DOHH2 (cell line): ENCODE measurements at regions not wholly inside any gene's neighbourhood (a gene's known extent, or its start where the extent isn't known, plus 50 kb on each side); places are given as distances from the start of the nearest gene placed in this dataset.

ENCODE experiments used
- H3F3A ChIP-seq: fragments of 200-600 bp; sonication (generic), shearing (Covaris generic); 2 replicates; pipeline ENCODE4 v1.6.0; 2016; ENCODE audit warnings: antibody characterized with exemption, mild to moderate bottlenecking; ENCODE audit not compliant: control insufficient read depth, insufficient read depth
- H3K27ac ChIP-seq: fragments of 200-600 bp; sonication (generic); 2 replicates; pipeline ENCODE4 v1.5.1; 2014; ENCODE audit warnings: low read depth, mild to moderate bottlenecking, low read length, moderate library complexity
- H3K27me3 ChIP-seq: fragments of 200-600 bp; sonication (generic); 2 replicates; pipeline ENCODE4 v1.6.1; 2014; ENCODE audit warnings: mild to moderate bottlenecking, low read length, mixed read lengths; ENCODE audit not compliant: control insufficient read depth
- H3K36me3 ChIP-seq: fragments of 200-600 bp; sonication (generic); 2 replicates; pipeline ENCODE4 v1.6.1; 2014; ENCODE audit warnings: mild to moderate bottlenecking, low read length, moderate library complexity, mixed read lengths; ENCODE audit not compliant: control insufficient read depth
- H3K4me1 ChIP-seq: fragments of 200-600 bp; sonication (generic); 2 replicates; pipeline ENCODE4 v1.6.1; 2014; ENCODE audit warnings: mild to moderate bottlenecking, low read length, mixed read lengths; ENCODE audit not compliant: control insufficient read depth
- H3K4me2 ChIP-seq: fragments of 200-600 bp; sonication (generic); 2 replicates; pipeline ENCODE4 v1.6.0; 2014; ENCODE audit warnings: mild to moderate bottlenecking, low read length, moderate library complexity
- H3K4me3 ChIP-seq: fragments of 200-600 bp; sonication (generic); 2 replicates; pipeline ENCODE4 v1.5.1; 2014; ENCODE audit warnings: mild to moderate bottlenecking, low read length, mixed read lengths
- H3K79me2 ChIP-seq: fragments of 200-600 bp; sonication (generic); 2 replicates; pipeline ENCODE4 v1.6.1; 2014; ENCODE audit warnings: mild to moderate bottlenecking, low read length, mixed read lengths; ENCODE audit not compliant: control insufficient read depth
- H3K9me2 ChIP-seq: fragments of 200-600 bp; sonication (generic); replicated peaks from 2 replicates; pipeline ENCODE4 v1.6.1; 2014; ENCODE audit warnings: mild to moderate bottlenecking, low read length, mixed read lengths; ENCODE audit not compliant: control insufficient read depth
- H3K9me3 ChIP-seq: fragments of 200-600 bp; sonication (generic); 2 replicates; pipeline ENCODE4 v1.6.1; 2014; ENCODE audit warnings: antibody characterized with exemption, low read length, mixed read lengths; ENCODE audit not compliant: control insufficient read depth, insufficient read depth
- H4K20me1 ChIP-seq: fragments of 200-600 bp; sonication (generic); 2 replicates; pipeline ENCODE4 v1.6.0; 2014; ENCODE audit warnings: low read depth, mild to moderate bottlenecking, antibody characterized with exemption, low read length, moderate library complexity; ENCODE audit not compliant: control insufficient read depth, insufficient read depth
- EZH2phosphoT487 ChIP-seq: fragments of 200-600 bp; sonication (generic); IDR thresholded peaks from 2 replicates; pipeline ENCODE4 v1.6.1; 2017; ENCODE audit warnings: borderline replicate concordance, mild to moderate bottlenecking, antibody characterized with exemption, low read length, moderate library complexity, mixed read lengths
- TF ChIP-seq, protein P1 (sequence below): fragments of 200-600 bp; sonication (generic); IDR thresholded peaks from one replicate; pipeline ENCODE4 v1.5.1; 2014; ENCODE audit warnings: antibody characterized with exemption, mild to moderate bottlenecking, low read depth, low read length; ENCODE audit not compliant: poor library complexity, severe bottlenecking

GRCh38 chr5:3658929-3659328, 63.3 kb downstream of the IRX1 start:
- TF ChIP-seq, protein P1, sequence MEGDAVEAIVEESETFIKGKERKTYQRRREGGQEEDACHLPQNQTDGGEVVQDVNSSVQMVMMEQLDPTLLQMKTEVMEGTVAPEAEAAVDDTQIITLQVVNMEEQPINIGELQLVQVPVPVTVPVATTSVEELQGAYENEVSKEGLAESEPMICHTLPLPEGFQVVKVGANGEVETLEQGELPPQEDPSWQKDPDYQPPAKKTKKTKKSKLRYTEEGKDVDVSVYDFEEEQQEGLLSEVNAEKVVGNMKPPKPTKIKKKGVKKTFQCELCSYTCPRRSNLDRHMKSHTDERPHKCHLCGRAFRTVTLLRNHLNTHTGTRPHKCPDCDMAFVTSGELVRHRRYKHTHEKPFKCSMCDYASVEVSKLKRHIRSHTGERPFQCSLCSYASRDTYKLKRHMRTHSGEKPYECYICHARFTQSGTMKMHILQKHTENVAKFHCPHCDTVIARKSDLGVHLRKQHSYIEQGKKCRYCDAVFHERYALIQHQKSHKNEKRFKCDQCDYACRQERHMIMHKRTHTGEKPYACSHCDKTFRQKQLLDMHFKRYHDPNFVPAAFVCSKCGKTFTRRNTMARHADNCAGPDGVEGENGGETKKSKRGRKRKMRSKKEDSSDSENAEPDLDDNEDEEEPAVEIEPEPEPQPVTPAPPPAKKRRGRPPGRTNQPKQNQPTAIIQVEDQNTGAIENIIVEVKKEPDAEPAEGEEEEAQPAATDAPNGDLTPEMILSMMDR, result no peak
- TF ChIP-seq EZH2phosphoT487, result no peak
- Histone ChIP-seq H3K36me3 (no peaks in the 10 kb centered on the region), H3K9me2 (no peaks in the 10 kb centered on the region), H3K27ac (no peak overlapping the region), H3K27me3 (no peaks in the 10 kb centered on the region), H3F3A (no peaks in the 10 kb centered on the region), H4K20me1 (no peaks in the 10 kb centered on the region), H3K4me2 (no peak overlapping the region), H3K4me3 (no peak overlapping the region), H3K9me3 (peaks cover 8% of the 10 kb centered on the region; the same call in 1 of the 2 replicates), H3K79me2 (no peaks in the 10 kb centered on the region), H3K4me1 (no peaks in the 10 kb centered on the region)

DNA sequence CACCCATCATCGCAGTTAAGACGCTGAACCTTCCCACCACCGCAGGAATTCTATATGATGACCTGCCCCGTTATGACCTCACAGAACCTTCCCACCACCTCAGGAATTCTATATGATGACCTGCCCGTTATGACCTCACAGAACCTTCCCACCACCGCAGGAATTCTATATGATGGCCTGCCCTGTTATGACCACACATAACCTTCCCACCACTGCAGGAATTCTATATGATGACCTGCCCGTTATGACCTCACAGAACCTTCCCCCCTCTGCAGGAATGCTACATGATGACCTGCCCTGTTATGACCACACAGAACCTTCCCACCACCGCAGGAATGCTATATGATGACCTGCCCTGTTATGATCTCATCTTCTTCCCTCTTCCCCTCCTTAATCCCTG, 64.3 kb downstream of the IRX1 start:
- no peaks in the 10 kb centered on the region for H3K4me1 ChIP-seq
- no peaks in the 10 kb centered on the region for H3F3A ChIP-seq

GRCh38 chr5:3660630-3661029, 65.0 kb downstream of the IRX1 start:
- Histone ChIP-seq H3K4me2 (no peak overlapping the region), H3K79me2 (no peaks in the 10 kb centered on the region), H3K9me3 (peaks cover 8% of the 10 kb centered on the region; the same call in 1 of the 2 replicates), H3K4me3 (no peak overlapping the region), H3K9me2 (no peaks in the 10 kb centered on the region), H3F3A (no peaks in the 10 kb centered on the region), H3K36me3 (no peaks in the 10 kb centered on the region), H3K27ac (no peak overlapping the region), H3K27me3 (no peaks in the 10 kb centered on the region), H4K20me1 (no peaks in the 10 kb centered on the region), H3K4me1 (no peaks in the 10 kb centered on the region)
- TF ChIP-seq, protein P1, result no peak
- TF ChIP-seq EZH2phosphoT487, result no peak

More for the DNA sequence above, 64.3 kb downstream of the IRX1 start:
- TF ChIP-seq, protein P1, result no peak
- TF ChIP-seq EZH2phosphoT487, result no peak
- Histone ChIP-seq H3K9me2 (no peaks in the 10 kb centered on the region), H3K4me2 (no peak overlapping the region), H3K79me2 (no peaks in the 10 kb centered on the region), H3K36me3 (no peaks in the 10 kb centered on the region), H3K27ac (no peak overlapping the region), H3K27me3 (no peaks in the 10 kb centered on the region), H4K20me1 (no peaks in the 10 kb centered on the region), H3K4me3 (no peak overlapping the region), H3K9me3 (peaks cover 8% of the 10 kb centered on the region; the same call in 1 of the 2 replicates)
